Memory B cell (primary cell): ENCODE measurements at regions not wholly inside any gene's neighbourhood (a gene's known extent, or its start where the extent isn't known, plus 50 kb on each side); places are given as distances from the start of the nearest gene placed in this dataset.
"Not testable (repeated sequence)": the region's sequence is repeated elsewhere in the genome, so short reads cannot be mapped to it uniquely, and the experiment has no call there.

Experiments
- ATAC-seq: fragments of 150-1000 bp; cut with Tn5 transposase; 2 replicates; pipeline ENCODE4 v1.10.0; 2021; ENCODE audit warnings: low read depth, mild to moderate bottlenecking, moderate library complexity
- DNase-seq, 2 donors: peaks; one replicate each; pipeline ENCODE4 v3.0.0; 2022; ENCODE audit warnings: low spot score in 2 of 2
- H3K27ac Mint-ChIP-seq: one replicate; pipeline ENCODE4 v1.8.0; 2022; ENCODE audit warnings: mild to moderate bottlenecking, moderate library complexity, mixed read lengths
- H3K27me3 Mint-ChIP-seq: one replicate; pipeline ENCODE4 v1.8.0; 2022; ENCODE audit warnings: mixed read lengths
- H3K36me3 Mint-ChIP-seq: one replicate; pipeline ENCODE4 v1.8.0; 2022; ENCODE audit warnings: mild to moderate bottlenecking, mixed read lengths
- H3K4me1 Mint-ChIP-seq: one replicate; pipeline ENCODE4 v1.8.0; 2022; ENCODE audit warnings: mixed read lengths
- H3K4me3 Mint-ChIP-seq: one replicate; pipeline ENCODE4 v1.8.0; 2022; ENCODE audit warnings: mild to moderate bottlenecking, moderate library complexity, mixed read lengths
- H3K9me3 Mint-ChIP-seq: one replicate; pipeline ENCODE4 v1.8.0; 2022; ENCODE audit warnings: mixed read lengths

GRCh38 chr2:221750316-221750715 is 178.2 kb upstream of the EPHA4 start:
- Mint-ChIP-seq H3K27me3 (no peaks in the 10 kb centered on the region), H3K9me3 (peaks cover 3% of the 10 kb centered on the region), H3K36me3 (no peaks in the 10 kb centered on the region), H3K4me3 (no peak overlapping the region), H3K27ac (no peak overlapping the region), H3K4me1 (no peaks in the 10 kb centered on the region)
- no peak for ATAC-seq
- DNase-seq: no peak

- DNase-seq (no peak), ATAC-seq (no peak)
- H3K36me3 Mint-ChIP-seq: no peaks in the 10 kb centered on the region
- H3K4me3 Mint-ChIP-seq: no peak overlapping the region
- H3K27ac Mint-ChIP-seq: no peak overlapping the region
- no peaks in the 10 kb centered on the region for H3K4me1 Mint-ChIP-seq
- peaks cover 6% of the 10 kb centered on the region for H3K9me3 Mint-ChIP-seq
- no peaks in the 10 kb centered on the region for H3K27me3 Mint-ChIP-seq
These were observed 175.3 kb upstream of the EPHA4 start for GRCh38 chr2:221747289-221747972.

- H3K9me3 Mint-ChIP-seq: peaks cover 2% of the 10 kb centered on the region
- H3K4me3 Mint-ChIP-seq: no peak overlapping the region
- ATAC-seq: no peak
These were observed 169.6 kb upstream of the EPHA4 start for GRCh38 chr2:221741496-221742211.

DNA sequence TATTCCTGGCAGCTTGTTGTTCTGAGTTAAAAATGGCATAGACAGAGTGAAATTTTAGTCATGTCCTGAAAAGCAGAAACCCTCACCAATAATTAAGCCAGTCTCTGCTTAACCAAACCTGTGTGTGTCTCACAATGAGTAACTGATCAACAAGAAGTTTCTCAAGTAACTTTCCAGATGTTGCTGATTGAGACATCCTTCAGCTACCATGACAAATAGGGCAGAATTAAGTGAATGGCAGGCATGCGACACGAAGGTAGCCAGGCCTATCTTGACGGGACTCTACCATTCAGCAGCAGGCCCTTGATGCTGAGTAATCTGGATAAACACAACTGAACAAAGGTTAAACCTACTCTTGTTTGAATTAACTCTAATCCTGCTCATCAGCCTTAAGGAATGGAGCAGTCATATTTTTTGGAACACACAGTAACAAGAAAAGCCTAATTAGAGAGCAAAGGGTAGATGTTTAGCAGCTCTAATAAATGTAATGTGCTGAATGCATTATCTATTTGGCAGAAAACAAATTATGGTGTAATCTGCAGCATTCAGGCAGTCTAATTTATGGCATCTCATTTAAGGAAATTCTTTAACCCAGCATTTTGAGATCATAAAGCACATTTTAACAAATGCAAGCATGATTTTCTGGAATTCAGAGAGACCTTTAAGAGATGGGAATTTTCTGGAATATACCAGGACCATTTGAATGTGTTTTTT is 159.5 kb upstream of the EPHA4 start:
- H3K27ac Mint-ChIP-seq: no peak overlapping the region
- H3K4me1 Mint-ChIP-seq: no peaks in the 10 kb centered on the region
- no peak for DNase-seq
- no peak for ATAC-seq
- no peak overlapping the region for H3K4me3 Mint-ChIP-seq
- H3K36me3 Mint-ChIP-seq: no peaks in the 10 kb centered on the region
- no peaks in the 10 kb centered on the region for H3K27me3 Mint-ChIP-seq
- peaks cover 4% of the 10 kb centered on the region for H3K9me3 Mint-ChIP-seq

More at GRCh38 chr2:221741496-221742211, 169.6 kb upstream of the EPHA4 start:
- Mint-ChIP-seq H3K27ac (no peak overlapping the region), H3K27me3 (no peaks in the 10 kb centered on the region), H3K36me3 (no peaks in the 10 kb centered on the region), H3K4me1 (no peaks in the 10 kb centered on the region)
- DNase-seq: no peak

- no peak for ATAC-seq
- no peaks in the 10 kb centered on the region for H3K36me3 Mint-ChIP-seq
- H3K9me3 Mint-ChIP-seq: peaks cover 9% of the 10 kb centered on the region
- DNase-seq: no peak
- H3K4me3 Mint-ChIP-seq: no peak overlapping the region
- no peaks in the 10 kb centered on the region for H3K27me3 Mint-ChIP-seq
- no peaks in the 10 kb centered on the region for H3K4me1 Mint-ChIP-seq
- no peak overlapping the region for H3K27ac Mint-ChIP-seq
These were observed 154.9 kb upstream of the EPHA4 start for GRCh38 chr2:221726894-221727513.

DNA sequence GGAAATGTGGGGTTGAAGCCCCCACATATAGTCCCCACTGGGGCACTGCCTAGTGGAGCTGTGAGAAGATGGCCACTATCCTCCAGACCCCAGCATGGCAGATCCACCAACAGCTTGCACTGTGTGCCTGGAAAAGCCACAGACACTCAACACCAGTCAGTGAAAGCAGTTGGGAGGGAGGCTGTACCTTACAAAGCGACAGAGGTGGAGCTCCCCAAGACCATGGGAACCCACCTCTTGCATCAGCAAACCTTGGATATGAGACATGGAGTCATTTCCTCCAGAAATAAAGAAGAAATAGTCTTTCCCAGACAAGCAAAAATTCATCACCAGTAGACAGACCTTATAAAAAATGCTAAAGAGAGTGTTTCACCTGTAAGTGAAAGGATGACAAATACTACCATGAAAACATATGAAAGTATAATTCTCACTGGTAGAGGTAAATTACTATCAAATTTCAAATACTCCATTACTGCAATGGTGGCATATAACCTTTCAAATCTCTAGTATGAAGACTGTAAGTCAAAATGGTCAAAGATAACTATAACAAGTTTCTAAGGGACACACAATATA is 152.6 kb upstream of the EPHA4 start:
- no peaks in the 10 kb centered on the region for H3K27me3 Mint-ChIP-seq
- no peaks in the 10 kb centered on the region for H3K4me1 Mint-ChIP-seq
- peaks cover 10% of the 10 kb centered on the region for H3K9me3 Mint-ChIP-seq
- DNase-seq: no peak
- no peaks in the 10 kb centered on the region for H3K36me3 Mint-ChIP-seq
- ATAC-seq: no peak
- H3K4me3 Mint-ChIP-seq: no peak overlapping the region
- no peak overlapping the region for H3K27ac Mint-ChIP-seq

DNA sequence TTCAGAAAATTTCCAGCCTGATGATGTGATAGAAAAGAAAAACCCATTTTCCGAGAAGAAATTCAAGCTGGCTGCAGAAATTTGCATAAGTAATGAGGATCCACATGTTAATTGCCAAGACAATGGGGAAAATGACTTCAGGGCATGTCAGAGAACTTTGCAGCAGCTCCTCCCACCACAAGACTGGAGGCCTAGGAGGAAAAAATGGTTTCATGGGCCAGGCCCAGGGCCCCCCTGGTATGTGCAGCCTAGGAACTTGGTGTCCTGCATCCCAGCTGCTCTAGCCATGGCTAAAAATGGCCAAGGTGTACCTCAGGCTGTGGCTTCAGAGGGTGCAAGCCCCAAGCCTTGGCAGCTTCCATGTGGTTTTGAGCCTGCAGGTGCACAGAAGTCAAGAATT is 152.0 kb upstream of the EPHA4 start:
- H3K4me1 Mint-ChIP-seq, ATAC-seq, H3K27me3 Mint-ChIP-seq, H3K36me3 Mint-ChIP-seq, DNase-seq, H3K4me3 Mint-ChIP-seq, H3K27ac Mint-ChIP-seq: not testable (repeated sequence)
- H3K9me3 Mint-ChIP-seq: peaks cover 15% of the 10 kb centered on the region

DNA sequence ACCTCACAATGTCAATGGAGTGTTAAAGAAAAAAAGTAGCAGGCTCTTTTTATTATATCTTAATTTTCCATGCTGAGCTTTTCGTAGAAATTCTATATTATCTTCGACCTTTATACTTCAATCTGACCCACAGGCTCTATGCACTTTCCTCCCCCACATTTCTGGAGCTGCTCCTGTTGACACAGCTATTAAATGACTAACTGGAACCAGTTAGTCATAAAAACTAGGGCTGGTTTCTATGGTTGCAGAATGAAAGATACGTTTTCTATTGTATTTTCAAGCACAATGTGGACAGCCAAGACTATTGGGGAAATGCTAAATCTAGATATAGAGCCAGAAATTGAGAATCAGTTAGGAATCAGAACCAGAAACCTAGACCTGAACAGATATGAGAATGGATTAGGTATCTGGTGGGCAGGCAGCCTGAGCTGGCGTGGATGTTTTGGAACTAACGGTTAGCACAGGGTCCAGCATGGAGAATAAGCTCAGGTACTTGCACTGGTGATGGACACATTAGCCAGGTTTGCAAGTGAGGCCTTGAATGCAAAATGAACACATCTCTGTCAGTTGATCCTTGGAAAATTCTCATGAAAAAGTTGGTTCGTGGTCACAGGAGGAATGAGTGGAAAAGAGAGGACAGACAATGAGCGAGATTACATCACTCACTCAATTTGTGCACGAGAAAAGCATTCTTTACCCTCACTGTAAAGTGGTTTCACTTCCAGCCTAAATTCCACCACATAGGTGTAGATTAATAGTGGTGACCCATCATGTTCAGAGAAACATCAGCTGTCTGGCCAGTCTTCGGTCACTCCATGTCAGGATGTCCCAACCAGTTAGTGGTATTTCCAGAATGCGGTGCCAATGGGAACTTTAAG is 144.6 kb upstream of the EPHA4 start:
- DNase-seq (no peak), ATAC-seq (no peak)
- Mint-ChIP-seq H3K4me1 (no peaks in the 10 kb centered on the region), H3K9me3 (peaks cover 6% of the 10 kb centered on the region), H3K36me3 (no peaks in the 10 kb centered on the region), H3K27ac (no peak overlapping the region), H3K27me3 (peaks cover 1% of the 10 kb centered on the region), H3K4me3 (no peak overlapping the region)

DNA sequence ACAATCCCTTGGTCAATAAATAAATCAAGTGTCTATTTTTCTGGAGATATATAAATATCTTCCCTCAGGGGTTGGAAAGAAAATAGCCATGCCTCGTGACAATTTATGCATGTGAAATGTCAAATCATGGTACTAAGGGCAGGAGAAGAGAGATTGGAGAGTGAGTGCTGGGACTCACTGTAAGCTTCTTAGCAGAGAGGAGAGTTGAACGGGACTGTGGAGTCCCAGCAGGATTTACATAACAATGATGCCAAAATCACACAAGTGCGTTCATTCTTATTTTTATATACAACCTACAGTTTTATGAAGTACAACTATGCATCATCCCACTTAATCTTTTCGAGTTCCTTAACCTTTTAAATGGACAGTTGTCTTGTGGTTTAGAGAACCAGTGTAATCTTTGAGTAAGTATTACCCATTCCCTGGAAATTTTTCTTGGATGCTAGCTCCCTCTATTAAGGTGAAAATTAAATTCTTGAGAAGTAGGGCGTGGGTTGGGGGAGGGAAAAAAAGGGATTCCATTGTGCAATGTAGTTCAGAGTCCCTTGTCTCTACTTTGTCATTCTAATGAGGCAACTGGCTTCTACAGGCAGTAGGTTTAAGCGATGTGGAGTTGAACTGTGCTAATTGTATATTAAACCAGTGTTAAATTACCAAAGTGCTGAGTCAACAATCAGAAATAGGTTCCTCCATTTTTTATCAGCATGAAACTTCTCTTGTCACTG is 143.6 kb upstream of the EPHA4 start:
- Mint-ChIP-seq H3K36me3 (no peaks in the 10 kb centered on the region), H3K4me3 (no peak overlapping the region), H3K4me1 (no peaks in the 10 kb centered on the region), H3K27me3 (peaks cover 1% of the 10 kb centered on the region), H3K9me3 (peaks cover 6% of the 10 kb centered on the region), H3K27ac (no peak overlapping the region)
- ATAC-seq: no peak
- DNase-seq: no peak

- peaks cover 4% of the 10 kb centered on the region for H3K9me3 Mint-ChIP-seq
- DNase-seq (no peak), ATAC-seq (no peak)
- H3K4me3 Mint-ChIP-seq: no peak overlapping the region
- H3K27ac Mint-ChIP-seq: no peak overlapping the region
- peaks cover 2% of the 10 kb centered on the region for H3K27me3 Mint-ChIP-seq
- H3K4me1 Mint-ChIP-seq: no peaks in the 10 kb centered on the region
- H3K36me3 Mint-ChIP-seq: no peaks in the 10 kb centered on the region
These were observed 138.6 kb upstream of the EPHA4 start for GRCh38 chr2:221710744-221711143.

DNA sequence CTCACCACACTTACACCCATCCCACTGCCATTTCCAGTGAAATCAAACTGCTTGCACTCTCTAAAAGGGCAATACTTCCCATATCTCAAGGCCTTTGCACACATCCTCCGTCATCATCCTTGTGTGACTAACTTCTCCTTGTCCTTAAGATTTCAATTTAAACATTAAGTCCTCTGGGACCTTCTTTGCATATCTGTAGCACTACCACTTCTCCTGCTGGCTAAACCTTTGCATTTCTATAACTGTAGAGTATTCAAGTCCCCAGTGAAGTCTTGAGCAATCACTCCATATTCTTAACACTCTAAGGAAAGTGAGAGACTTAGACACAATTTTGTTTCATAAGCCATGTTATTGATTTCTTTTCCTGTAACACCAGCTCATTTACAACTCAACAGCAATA is 136.8 kb upstream of the EPHA4 start:
- no peaks in the 10 kb centered on the region for H3K4me1 Mint-ChIP-seq
- H3K36me3 Mint-ChIP-seq: no peaks in the 10 kb centered on the region
- H3K9me3 Mint-ChIP-seq: peaks cover 3% of the 10 kb centered on the region
- DNase-seq (no peak), ATAC-seq (no peak)
- H3K27me3 Mint-ChIP-seq: peaks cover 4% of the 10 kb centered on the region
- H3K4me3 Mint-ChIP-seq: no peak overlapping the region
- no peak overlapping the region for H3K27ac Mint-ChIP-seq

DNA sequence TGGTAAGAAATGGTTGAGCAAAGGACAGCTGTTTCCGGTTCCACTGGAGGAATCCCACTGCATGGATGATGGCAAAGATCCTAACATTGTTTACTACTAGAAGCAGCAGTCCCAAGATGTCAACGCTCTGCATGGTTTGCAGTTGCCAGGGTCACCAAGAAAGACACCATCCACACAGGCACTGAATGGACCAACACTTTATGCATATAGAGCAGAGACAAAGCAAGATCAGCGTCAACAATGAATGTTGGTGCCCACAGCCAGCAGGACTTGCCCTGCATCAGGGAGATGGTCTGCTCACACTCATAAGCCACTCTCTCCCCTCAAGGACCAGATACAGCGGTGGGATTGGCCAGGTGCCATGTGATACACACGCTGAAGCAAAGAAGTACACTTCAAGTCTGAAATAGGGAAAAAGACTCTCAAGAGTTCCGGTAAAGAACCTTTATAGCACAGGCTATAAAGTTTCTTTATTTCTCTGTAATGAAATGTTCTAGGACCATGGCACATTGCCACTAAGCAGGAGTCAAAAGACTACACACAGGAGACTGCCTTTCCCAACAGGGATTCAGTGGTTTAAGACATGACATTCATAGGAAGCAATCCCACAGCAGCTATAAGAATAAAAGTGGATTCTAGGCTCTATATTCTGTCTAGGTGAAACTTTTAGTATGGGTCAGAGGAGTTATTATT is 133.2 kb upstream of the EPHA4 start:
- H3K4me3 Mint-ChIP-seq: no peak overlapping the region
- peaks cover 4% of the 10 kb centered on the region for H3K27me3 Mint-ChIP-seq
- H3K9me3 Mint-ChIP-seq: peaks cover 3% of the 10 kb centered on the region
- ATAC-seq (no peak), DNase-seq (no peak)
- H3K27ac Mint-ChIP-seq: no peak overlapping the region
- H3K36me3 Mint-ChIP-seq: no peaks in the 10 kb centered on the region
- H3K4me1 Mint-ChIP-seq: no peaks in the 10 kb centered on the region
